ENCODE measurements at regions not wholly inside any gene's neighbourhood (a gene's known extent, or its start where the extent isn't known, plus 50 kb on each side); places are given as distances from the start of the nearest gene placed in this dataset.

GRCh38 chr10:89138755-89139490 lies 68.2 kb downstream of the CH25H start:
- TF ChIP-seq, protein P1, sequence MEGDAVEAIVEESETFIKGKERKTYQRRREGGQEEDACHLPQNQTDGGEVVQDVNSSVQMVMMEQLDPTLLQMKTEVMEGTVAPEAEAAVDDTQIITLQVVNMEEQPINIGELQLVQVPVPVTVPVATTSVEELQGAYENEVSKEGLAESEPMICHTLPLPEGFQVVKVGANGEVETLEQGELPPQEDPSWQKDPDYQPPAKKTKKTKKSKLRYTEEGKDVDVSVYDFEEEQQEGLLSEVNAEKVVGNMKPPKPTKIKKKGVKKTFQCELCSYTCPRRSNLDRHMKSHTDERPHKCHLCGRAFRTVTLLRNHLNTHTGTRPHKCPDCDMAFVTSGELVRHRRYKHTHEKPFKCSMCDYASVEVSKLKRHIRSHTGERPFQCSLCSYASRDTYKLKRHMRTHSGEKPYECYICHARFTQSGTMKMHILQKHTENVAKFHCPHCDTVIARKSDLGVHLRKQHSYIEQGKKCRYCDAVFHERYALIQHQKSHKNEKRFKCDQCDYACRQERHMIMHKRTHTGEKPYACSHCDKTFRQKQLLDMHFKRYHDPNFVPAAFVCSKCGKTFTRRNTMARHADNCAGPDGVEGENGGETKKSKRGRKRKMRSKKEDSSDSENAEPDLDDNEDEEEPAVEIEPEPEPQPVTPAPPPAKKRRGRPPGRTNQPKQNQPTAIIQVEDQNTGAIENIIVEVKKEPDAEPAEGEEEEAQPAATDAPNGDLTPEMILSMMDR (IDR thresholded peaks at IDR 0.05; ENCODE audit: borderline replicate concordance, extremely low read depth, low read length, poor library complexity, severe bottlenecking) = no peak
- no peak for TF ChIP-seq EZH2 (IDR thresholded peaks at IDR 0.05; ENCODE audit: borderline replicate concordance, low read depth, low read length, severe bottlenecking)

All from DND-41 (cell line).